ENCODE measurements at regions not wholly inside any gene's neighbourhood (a gene's known extent, or its start where the extent isn't known, plus 50 kb on each side); places are given as distances from the start of the nearest gene placed in this dataset.
A peak's percentile ranks its signal among the peaks of the same experiment; 100 is the strongest.

- Histone ChIP-seq H3K27me3 (no peaks in the 10 kb centered on the region), H3K9me3 (no peaks in the 10 kb centered on the region), H3K27ac (no peak overlapping the region), H3K36me3 (no peaks in the 10 kb centered on the region), H3K4me3 (no peak overlapping the region), H3K4me1 (peaks cover 0 to 9% (median 2%) of the 10 kb centered on the region in 4 donors)
- WGBS (ENCODE audit: insufficient coverage, low coverage, low lambda C conversion rate, missing lambda C conversion rate): 70% methylated on average over 9 of the region's 27 CpGs
- intact Hi-C loops (cut with DNase I): loop anchor here (10.0 kb wide), 2 partner anchors 375 to 395 kb away; no protein-coding TSS in a partner anchor
- TF ChIP-seq POLR2A (IDR thresholded peaks at IDR 0.05) (no peak), CTCF (IDR thresholded peaks at IDR 0.05) (no peak)
- ATAC-seq (no peak), DNase-seq (peak in 1 of 3 donors; percentile 36)
These were observed 326.1 kb upstream of the RTL1 start for GRCh38 chr14:101229666-101230065.

GRCh38 chr14:101230161-101230850, 326.8 kb upstream of the RTL1 start:
- intact Hi-C loops (cut with DNase I): loop anchor here in 1 of 2 donors (10.0 kb wide), 1 partner anchor 394 kb away; no protein-coding TSS in a partner anchor
- Histone ChIP-seq H3K4me1 (peaks cover 0 to 9% (median 2%) of the 10 kb centered on the region in 4 donors), H3K4me3 (no peak overlapping the region), H3K27me3 (no peaks in the 10 kb centered on the region), H3K36me3 (no peaks in the 10 kb centered on the region), H3K9me3 (no peaks in the 10 kb centered on the region), H3K27ac (no peak overlapping the region)
- ATAC-seq (no peak), DNase-seq (peak in 1 of 3 donors; percentile 29)
- TF ChIP-seq POLR2A (IDR thresholded peaks at IDR 0.05) (no peak), CTCF (IDR thresholded peaks at IDR 0.05) (no peak)
- 91% methylated on average over 13 of the region's 15 CpGs for WGBS (ENCODE audit: insufficient coverage, low coverage, low lambda C conversion rate, missing lambda C conversion rate)

GRCh38 chr14:101230851-101231550, 327.5 kb upstream of the RTL1 start:
- Histone ChIP-seq H3K36me3 (no peaks in the 10 kb centered on the region), H3K27ac (no peak overlapping the region), H3K4me1 (peaks cover 0 to 9% (median 2%) of the 10 kb centered on the region in 4 donors), H3K9me3 (no peaks in the 10 kb centered on the region), H3K27me3 (no peaks in the 10 kb centered on the region), H3K4me3 (no peak overlapping the region)
- DNase-seq (no peak), ATAC-seq (no peak)
- TF ChIP-seq CTCF (IDR thresholded peaks at IDR 0.05): no peak
- no peak for TF ChIP-seq POLR2A (IDR thresholded peaks at IDR 0.05)
- intact Hi-C loops (cut with DNase I): loop anchor here in 1 of 2 donors (10.0 kb wide), 1 partner anchor 394 kb away; no protein-coding TSS in a partner anchor
- WGBS (ENCODE audit: insufficient coverage, low coverage, low lambda C conversion rate, missing lambda C conversion rate): 80% methylated on average over 1 of the region's 5 CpGs

DNA sequence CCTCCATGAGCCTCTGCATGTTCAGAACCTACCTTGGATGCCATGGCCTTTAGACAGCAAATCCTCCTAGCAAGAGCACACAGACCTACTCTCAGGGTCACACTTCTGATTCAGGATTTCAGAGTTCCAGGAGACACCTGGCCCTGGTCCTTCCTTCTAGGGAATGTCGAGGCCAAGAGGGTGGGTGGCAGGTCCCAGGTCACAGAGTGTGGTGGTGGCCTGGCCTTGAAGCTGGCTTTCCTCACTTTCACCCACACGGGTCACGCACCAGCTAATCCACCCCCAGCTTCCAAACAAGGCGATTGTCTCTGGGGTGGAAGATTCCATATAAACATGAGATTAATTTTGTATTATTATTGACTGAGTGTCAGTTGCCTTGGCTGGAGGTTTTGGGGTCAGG, 328.3 kb upstream of the RTL1 start:
- DNase-seq (peak in 1 of 3 donors; percentile 9), ATAC-seq (no peak)
- Histone ChIP-seq H3K27ac (no peak overlapping the region), H3K9me3 (no peaks in the 10 kb centered on the region), H3K4me1 (peaks cover 0 to under 1% (median 0%) of the 10 kb centered on the region in 4 donors), H3K36me3 (no peaks in the 10 kb centered on the region), H3K27me3 (no peaks in the 10 kb centered on the region), H3K4me3 (no peak overlapping the region)
- intact Hi-C loops (cut with DNase I): loop anchor here in 1 of 2 donors (10.0 kb wide), 1 partner anchor 393 kb away; no protein-coding TSS in a partner anchor
- TF ChIP-seq CTCF (IDR thresholded peaks at IDR 0.05) (no peak), POLR2A (IDR thresholded peaks at IDR 0.05) (no peak)
- WGBS (ENCODE audit: insufficient coverage, low coverage, low lambda C conversion rate, missing lambda C conversion rate): 100% methylated on average over 2 of the region's 4 CpGs

Data from right lobe of liver (tissue), 6 donors.